NOMO-1 treated with DMSO at 0.1 percent for 48 hours (cell line): ENCODE measurements at regions not wholly inside any gene's neighbourhood (a gene's known extent, or its start where the extent isn't known, plus 50 kb on each side); places are given as distances from the start of the nearest gene placed in this dataset.

Experiments used
- DNase-seq: peaks from one replicate; lab custom pipeline; 2025; ENCODE audit not compliant: unreplicated experiment; lab: John Stamatoyannopoulos, UW

DNA sequence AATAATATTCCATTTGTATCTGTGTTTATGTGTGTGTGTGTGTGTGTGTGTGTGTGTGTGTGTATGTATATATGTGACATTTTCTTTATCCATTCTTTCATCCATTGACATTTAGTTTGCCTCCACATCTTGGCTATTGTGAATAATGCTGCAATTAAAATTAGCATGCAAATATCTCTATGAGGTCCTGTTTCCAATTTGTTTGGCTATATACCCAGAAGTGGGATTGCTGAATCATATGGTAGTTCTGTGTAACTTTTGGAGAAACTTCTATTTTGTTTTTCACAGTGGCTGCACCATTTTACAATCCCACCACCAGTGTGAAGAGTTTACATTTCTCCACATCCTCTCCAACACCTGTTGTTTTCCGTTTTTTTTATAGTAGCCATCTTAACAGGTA is 53.1 kb downstream of the CH25H start:
- no peak for DNase-seq

DNA sequence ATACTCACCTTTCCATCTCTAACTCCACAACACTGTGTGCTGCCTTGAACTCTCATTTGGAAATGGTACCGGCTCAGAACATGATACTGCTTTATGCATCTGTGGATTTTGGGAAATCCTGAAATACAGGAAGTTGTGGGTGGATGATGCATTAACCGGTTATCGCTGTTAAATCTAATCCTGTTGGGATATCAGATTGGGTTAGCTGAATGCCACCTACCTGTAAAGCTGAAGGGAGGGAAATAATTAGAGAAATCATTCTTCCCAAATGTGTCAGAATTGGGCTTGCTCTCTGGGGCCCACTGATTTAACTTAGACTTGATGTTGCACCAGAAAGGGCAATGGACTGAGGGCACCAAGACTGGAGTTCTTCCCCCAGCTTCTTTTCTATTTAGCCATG is 54.0 kb downstream of the CH25H start:
- DNase-seq: no peak

DNA sequence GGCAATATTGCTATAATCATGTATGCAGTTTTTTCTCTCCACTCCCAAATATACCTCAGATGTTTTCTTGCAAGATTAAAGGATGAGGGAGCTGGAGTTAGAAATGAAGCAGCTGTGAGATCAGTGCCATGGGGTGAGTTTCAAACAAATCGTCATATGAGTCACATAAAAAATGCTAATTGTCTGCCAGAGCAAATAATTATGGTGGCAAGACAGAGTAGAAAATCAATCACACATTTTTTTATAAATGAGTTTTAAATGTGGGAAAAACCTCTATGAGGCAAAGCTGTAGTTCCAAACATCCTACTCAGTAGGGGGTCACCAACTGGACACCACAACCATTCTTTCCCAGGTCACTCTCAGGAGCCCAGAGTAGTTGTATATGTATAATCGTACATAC is 55.3 kb downstream of the CH25H start:
- no peak for DNase-seq

DNA sequence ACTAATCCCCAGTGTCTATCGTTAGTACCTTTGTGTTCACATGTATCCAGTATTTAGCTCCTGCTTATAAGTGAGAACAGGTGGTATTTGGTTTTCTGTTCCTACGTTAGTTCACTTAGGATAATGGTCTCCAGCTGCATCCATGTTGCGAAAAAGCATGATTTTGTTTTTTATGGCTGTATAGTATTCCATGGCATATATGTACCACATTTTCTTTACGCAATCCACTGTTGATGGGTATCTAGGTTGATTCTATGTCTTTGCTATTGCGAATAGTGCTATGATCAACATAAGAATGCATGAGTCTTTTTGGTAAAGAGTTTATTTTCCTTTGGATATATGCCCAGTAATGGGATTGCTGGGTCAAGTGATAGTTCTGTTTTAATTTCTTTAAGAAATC is 59.1 kb downstream of the CH25H start:
- DNase-seq: no peak

DNA sequence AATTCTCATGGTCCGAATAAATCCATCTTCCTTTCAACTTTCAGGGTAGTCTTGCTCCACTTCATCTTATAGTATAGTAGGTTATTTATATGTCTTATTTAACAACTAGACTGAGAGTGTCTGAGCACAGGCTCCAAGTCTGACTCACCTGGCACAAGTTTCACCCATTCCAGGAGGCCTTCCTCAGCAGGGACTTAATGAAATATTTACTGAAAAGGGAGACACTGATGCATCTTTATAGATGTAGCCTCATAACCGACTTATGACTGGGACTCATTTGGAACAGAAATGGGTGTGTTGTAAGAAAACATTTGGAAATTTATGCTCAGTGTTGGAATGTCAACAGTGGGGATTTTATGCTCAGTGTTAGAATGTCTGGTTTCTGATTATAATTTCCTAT is 59.9 kb downstream of the CH25H start:
- DNase-seq: no peak

DNA sequence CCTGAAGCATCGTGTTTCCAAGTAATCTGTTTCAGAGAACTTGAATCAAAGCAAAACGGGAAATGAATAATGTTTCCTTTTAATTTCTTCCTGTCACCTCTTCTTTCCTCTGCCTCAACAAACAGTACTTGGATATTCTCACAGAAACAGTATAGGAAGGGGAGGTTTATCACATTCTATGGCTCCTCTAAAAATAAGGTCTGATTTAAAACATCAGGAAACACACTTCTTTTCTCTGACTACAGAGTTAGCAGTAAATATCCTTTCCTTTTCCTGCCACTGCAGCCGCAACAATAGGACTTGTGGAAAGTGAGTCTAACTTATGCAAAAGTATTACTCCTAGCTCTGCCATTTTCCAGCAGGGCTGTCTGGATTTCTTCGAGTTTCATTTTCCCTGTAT is 62.3 kb downstream of the CH25H start:
- no peak for DNase-seq

GRCh38 chr10:89142590-89142989 is 64.5 kb downstream of the CH25H start:
- no peak for DNase-seq

DNA sequence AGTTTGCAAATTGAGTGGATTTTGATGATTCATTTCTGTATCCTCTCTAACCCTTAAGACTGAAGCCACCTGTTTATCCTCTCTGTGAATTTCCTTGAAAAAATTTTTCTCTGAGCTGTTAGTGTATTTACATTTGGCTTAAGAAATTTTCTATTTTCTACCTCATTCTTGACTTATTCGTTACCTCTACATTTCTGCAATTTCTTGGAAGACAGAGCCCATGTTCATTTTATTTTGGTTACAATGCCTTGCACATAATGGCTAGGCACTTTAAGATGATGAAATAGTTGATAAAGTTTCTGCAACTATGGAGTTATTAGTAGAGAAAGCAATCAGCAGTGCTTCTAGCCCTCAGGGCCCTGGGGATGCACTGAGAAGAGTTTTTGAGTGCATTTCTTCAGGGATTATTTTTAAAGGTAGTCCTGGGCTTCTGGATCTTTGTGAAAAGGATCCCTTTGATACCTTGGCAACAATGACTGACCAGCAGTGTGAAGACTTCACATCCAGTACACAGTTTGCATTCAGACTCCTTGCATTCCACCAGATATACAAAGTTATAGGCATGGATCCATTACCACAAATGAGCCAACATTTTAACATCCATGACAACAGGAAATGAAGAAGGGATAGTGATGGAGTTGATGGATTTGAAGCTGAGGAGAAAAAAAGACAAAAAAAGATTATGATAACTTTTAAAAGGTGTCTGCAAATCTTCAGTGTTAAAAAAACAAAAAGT is 68.2 kb downstream of the CH25H start:
- peak; percentile 3 for DNase-seq

- peak; percentile 81 for DNase-seq
These were observed 72.2 kb downstream of the CH25H start for GRCh38 chr10:89134963-89135362.

DNA sequence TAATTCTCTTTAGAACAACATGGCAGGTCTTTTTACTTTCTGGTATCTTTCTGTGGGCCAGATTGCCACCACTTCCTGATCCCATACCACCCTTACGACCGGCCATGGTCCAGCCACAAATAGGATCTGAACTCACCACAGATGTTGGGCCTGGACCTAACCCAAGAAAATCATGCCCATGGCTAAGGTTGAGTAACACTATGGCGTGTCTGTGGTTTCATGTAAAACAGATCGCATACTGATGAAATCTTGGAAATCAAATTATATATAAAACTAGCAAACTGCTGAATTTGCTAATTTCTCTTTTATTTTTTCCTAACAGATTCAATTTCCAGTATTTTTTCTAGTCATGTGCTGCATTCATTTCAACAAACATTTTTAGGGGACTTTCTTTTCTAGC is 77.2 kb downstream of the CH25H start:
- peak; percentile 60 for DNase-seq

GRCh38 chr10:89122433-89123051 is 84.6 kb downstream of the CH25H start:
- peak; percentile 76 for DNase-seq

DNA sequence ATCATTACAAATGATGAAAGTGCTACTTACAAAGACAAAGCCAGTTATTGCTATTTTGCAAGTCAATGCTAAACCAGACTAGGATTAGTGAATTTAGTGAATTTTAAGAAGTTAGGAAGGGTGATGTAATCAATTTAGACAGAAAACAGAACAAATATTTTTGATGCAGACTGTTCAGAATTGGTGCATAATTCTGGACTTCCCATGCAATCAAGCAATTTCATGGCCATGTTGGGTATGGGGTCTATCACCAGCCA is 85.4 kb downstream of the CH25H start:
- no peak for DNase-seq

DNA sequence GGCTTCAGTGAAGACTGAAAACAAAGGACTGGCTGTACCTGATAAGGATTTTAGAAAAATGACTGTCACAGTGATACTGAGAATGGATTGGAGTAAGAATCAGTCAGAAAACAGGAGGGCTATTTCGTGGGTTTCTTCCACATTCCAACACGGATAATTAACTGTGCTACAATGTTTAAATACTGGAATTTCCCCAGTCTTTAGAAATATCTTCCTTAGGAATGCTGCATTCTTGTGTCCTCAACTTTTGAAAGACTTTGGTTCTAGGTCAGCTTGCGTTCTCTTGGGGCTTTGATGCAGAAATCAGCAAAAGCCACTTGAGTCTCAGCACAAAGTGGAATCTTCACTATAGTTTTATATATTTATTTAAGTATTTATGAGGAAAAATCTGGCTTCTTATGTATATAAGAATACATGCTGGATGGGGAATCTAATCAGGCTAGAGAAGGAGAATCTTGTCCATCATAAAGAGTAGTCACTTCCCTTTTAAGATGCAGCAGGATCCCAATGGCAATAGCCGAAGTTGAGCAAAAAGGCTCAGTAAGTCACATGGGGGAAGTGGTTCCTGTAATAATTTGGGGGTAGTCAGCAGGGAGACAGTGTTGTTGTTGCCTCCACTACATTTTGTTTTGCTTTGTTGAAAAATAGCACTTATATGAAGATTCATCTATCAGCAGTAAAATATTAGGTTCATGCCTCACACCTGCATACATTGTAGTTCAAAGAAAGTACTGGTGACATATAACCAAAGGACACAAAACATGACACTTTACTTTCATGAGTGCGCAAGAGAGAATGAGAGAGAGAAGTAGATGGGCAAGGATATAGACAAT is 86.0 kb downstream of the CH25H start:
- DNase-seq: peak; percentile 63

- no peak for DNase-seq
These were observed 87.5 kb downstream of the CH25H start for GRCh38 chr10:89119651-89120050.

DNA sequence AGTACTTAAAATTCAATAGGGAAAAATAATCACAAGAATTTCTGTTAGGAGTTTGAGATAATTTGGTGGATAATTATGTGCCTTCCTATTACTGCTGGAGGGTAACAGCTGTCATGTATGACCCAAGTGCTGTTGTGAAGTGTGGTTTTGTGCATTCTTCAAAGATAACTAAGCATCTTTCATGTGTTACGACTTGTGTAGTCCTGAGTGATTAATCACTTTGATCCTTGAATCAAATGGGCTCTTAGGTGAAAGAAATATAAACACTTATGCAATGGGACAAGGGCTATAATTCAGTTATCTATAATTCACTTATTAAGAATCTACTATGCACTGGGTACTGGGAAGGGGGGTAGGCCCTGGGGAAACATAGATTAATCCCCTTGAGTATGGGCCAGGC is 89.0 kb downstream of the CH25H start:
- no peak for DNase-seq

DNA sequence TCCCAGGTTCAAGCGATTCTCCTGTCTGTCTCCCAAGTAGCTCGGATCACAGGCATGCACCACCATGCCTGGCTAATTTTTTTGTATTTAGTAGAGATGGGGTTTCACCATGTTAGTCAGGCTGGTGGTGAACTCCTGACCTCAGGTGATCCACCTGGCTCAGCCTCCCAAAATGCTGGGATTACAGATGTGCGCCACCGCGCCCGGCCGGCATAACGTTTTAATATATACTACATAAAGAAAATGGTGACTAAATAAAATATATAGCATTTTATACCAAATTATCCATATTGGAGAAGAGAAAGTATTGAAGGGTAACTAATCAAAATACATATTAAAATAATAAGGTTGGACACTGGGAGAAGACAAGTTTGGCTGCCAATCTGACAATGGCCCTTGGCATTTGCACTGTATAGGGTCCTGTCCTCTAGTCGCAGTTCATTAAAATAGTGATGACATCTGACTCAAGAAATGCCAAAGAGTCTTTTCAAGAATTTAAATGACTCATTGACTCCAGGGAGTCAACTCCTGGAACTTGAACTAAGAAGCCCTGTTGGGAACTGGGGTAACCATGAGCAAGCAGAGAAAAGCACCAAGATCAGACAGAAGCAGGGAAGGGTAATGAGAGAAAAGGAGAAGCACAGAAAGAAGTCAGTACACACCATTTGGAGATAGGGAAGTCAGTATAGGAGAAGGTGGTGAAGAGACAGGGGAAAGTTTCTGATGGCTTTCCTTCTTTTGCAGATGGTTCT is 91.1 kb downstream of the CH25H start:
- peak; percentile 16 for DNase-seq

- no peak for DNase-seq
These were observed 92.1 kb downstream of the CH25H start for GRCh38 chr10:89114846-89115625.

DNA sequence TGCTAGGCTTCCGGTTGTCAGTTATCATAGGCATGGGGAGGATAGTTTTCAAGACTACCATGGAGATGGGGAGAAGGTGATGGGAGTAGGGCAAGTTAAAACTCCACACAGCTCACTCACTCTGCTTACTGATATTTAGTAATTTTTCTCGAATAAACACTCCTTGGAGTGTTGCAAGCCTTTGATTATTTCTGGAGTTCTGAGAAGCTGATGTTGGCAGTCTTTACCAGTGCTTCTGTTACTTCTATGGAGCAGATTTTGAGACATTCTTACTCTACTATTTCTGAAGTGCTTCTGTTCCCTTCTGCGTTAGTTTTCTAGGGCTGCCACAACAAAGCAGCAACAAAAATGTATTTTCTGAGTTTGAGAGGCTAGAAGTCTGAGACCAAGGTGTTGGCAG is 104.4 kb downstream of the CH25H start:
- DNase-seq: no peak

DNA sequence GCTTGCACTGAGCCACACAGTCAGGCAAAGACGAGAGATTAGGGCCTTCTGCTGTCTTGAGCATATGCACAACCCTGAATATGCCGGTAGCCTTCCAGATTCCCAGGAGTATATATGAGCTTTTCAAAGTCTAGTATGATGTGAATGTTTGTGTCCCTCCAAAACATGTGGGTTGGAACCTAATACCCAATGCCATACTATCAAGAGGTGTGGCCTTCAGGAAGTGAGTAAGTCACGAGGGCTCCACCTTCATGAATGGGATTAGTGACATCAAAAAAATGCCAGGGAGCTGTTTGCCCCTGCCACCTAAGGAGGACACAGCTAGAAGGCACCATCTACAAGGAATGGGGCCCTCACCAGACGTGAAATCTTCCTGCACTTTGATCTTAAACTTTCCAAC is 105.2 kb downstream of the CH25H start:
- no peak for DNase-seq

GRCh38 chr10:89100680-89101079 is 106.4 kb downstream of the CH25H start:
- DNase-seq: no peak

DNA sequence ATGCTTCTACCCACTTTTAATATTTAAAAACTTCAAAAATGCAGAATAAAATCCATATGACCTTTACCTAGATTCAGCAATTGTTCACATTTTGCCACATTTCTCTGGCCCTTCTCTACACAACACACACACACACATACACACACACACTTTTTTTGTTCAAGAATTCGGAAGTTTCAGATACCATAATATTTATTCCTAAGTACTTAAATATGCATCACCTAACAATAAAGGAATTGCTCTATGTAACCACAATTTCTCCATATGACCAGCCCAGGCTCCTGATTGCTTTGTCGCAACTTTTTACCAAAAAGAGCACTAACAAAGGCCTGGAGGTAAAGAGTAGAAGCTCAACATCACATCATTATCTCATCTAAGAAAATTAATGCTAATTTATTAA is 106.6 kb downstream of the FAS start:
- no peak for DNase-seq
